ENCODE measurements at regions not wholly inside any gene's neighbourhood (a gene's known extent, or its start where the extent isn't known, plus 50 kb on each side); places are given as distances from the start of the nearest gene placed in this dataset.

GRCh38 chr1:185581961-185582725, 152.0 kb upstream of the HMCN1 start:
- DNase-seq (ENCODE audit: extremely low read depth in 1 of 2, low read depth in 1 of 2) = no peak

GRCh38 chr1:185581020-185581419, 153.2 kb upstream of the HMCN1 start:
- DNase-seq (ENCODE audit: extremely low read depth in 1 of 2, low read depth in 1 of 2) = no peak

GRCh38 chr1:185578293-185578692, 155.9 kb upstream of the HMCN1 start:
- DNase-seq (ENCODE audit: extremely low read depth in 1 of 2, low read depth in 1 of 2) = no peak

GRCh38 chr1:185574139-185574875, 159.9 kb upstream of the HMCN1 start:
- no peak for DNase-seq (ENCODE audit: extremely low read depth in 1 of 2, low read depth in 1 of 2)

- DNase-seq (ENCODE audit: extremely low read depth in 1 of 2, low read depth in 1 of 2) = no peak
Observed at GRCh38 chr1:185573677-185574076, 160.5 kb upstream of the HMCN1 start.

GRCh38 chr1:185573162-185573561, 161.0 kb upstream of the HMCN1 start:
- DNase-seq (ENCODE audit: extremely low read depth in 1 of 2, low read depth in 1 of 2) = no peak

- no peak for DNase-seq (ENCODE audit: extremely low read depth in 1 of 2, low read depth in 1 of 2)
Observed at GRCh38 chr1:185570962-185571361, 163.2 kb upstream of the HMCN1 start.

- DNase-seq (ENCODE audit: extremely low read depth in 1 of 2, low read depth in 1 of 2) = no peak
Observed at GRCh38 chr1:185568155-185569123, 165.8 kb upstream of the HMCN1 start.

- no peak for DNase-seq (ENCODE audit: extremely low read depth in 1 of 2, low read depth in 1 of 2)
Observed at GRCh38 chr1:185567440-185567839, 166.8 kb upstream of the HMCN1 start.

GRCh38 chr1:185566995-185567394, 167.2 kb upstream of the HMCN1 start:
- DNase-seq (ENCODE audit: extremely low read depth in 1 of 2, low read depth in 1 of 2) = peak in 1 of 2 donors; percentile 17

- no peak for DNase-seq (ENCODE audit: extremely low read depth in 1 of 2, low read depth in 1 of 2)
Observed at GRCh38 chr1:185565302-185565701, 168.9 kb upstream of the HMCN1 start.

- DNase-seq (ENCODE audit: extremely low read depth in 1 of 2, low read depth in 1 of 2) = no peak
Observed at GRCh38 chr1:185564816-185565215, 169.4 kb upstream of the HMCN1 start.

GRCh38 chr1:185562461-185563359, 171.5 kb upstream of the HMCN1 start:
- DNase-seq (ENCODE audit: extremely low read depth in 1 of 2, low read depth in 1 of 2) = no peak

- DNase-seq (ENCODE audit: extremely low read depth in 1 of 2, low read depth in 1 of 2) = no peak
Observed at GRCh38 chr1:185561629-185562028, 172.6 kb upstream of the HMCN1 start.

GRCh38 chr1:185560760-185561159, 173.4 kb upstream of the HMCN1 start:
- no peak for DNase-seq (ENCODE audit: extremely low read depth in 1 of 2, low read depth in 1 of 2)

GRCh38 chr1:185559684-185560331, 174.4 kb upstream of the HMCN1 start:
- DNase-seq (ENCODE audit: extremely low read depth in 1 of 2, low read depth in 1 of 2) = peak in 1 of 2 donors; percentile 70

- DNase-seq (ENCODE audit: extremely low read depth in 1 of 2, low read depth in 1 of 2) = no peak
Observed at GRCh38 chr1:185559151-185559550, 175.0 kb upstream of the HMCN1 start.

GRCh38 chr1:185556561-185556960, 177.6 kb upstream of the HMCN1 start:
- no peak for DNase-seq (ENCODE audit: extremely low read depth in 1 of 2, low read depth in 1 of 2)

- DNase-seq (ENCODE audit: extremely low read depth in 1 of 2, low read depth in 1 of 2) = no peak
Observed at GRCh38 chr1:185555743-185556142, 178.4 kb upstream of the HMCN1 start.

GRCh38 chr1:185551008-185551407, 183.2 kb upstream of the HMCN1 start:
- DNase-seq (ENCODE audit: extremely low read depth in 1 of 2, low read depth in 1 of 2) = no peak
